Stimulated activated CD4-positive, alpha-beta T cell treated with anti-CD3 and anti-CD28 coated beads, Interleukin-15, amount 100 ng/mL, for 24 hours (primary cell): ENCODE measurements at regions not wholly inside any gene's neighbourhood (a gene's known extent, or its start where the extent isn't known, plus 50 kb on each side); places are given as distances from the start of the nearest gene placed in this dataset.

Source experiments
- DNase-seq: peaks from one replicate; pipeline ENCODE4 v3.0.0-alpha.2; 2020

GRCh38 chr9:17017931-17018491, 116.8 kb upstream of the CNTLN start:
- DNase-seq: no peak

GRCh38 chr9:17013891-17014290, 120.9 kb upstream of the CNTLN start:
- no peak for DNase-seq

- DNase-seq: no peak
Measured at GRCh38 chr9:17013010-17013409, 121.8 kb upstream of the CNTLN start.

- DNase-seq: no peak
Measured at GRCh38 chr9:17011880-17012279, 123.0 kb upstream of the CNTLN start.

GRCh38 chr9:17009071-17009470, 125.8 kb upstream of the CNTLN start:
- DNase-seq: no peak

GRCh38 chr9:17005056-17005823, 129.6 kb upstream of the CNTLN start:
- DNase-seq: no peak

- DNase-seq: no peak
Measured at GRCh38 chr9:17004500-17004899, 130.3 kb upstream of the CNTLN start.

GRCh38 chr9:17003576-17004240, 131.1 kb upstream of the CNTLN start:
- no peak for DNase-seq

- DNase-seq: no peak
Measured at GRCh38 chr9:16996901-16997491, 126.5 kb upstream of the BNC2 start.

GRCh38 chr9:16992138-16992537, 121.7 kb upstream of the BNC2 start:
- DNase-seq: no peak

GRCh38 chr9:16987026-16987425, 116.6 kb upstream of the BNC2 start:
- no peak for DNase-seq

GRCh38 chr9:16986556-16986955, 116.1 kb upstream of the BNC2 start:
- no peak for DNase-seq

- no peak for DNase-seq
Measured at GRCh38 chr9:16985559-16986348, 115.3 kb upstream of the BNC2 start.

GRCh38 chr9:16982780-16983310, 112.4 kb upstream of the BNC2 start:
- DNase-seq: no peak

- DNase-seq: no peak
Measured at GRCh38 chr9:16976427-16976826, 106.0 kb upstream of the BNC2 start.

GRCh38 chr9:16974436-16974835, 104.0 kb upstream of the BNC2 start:
- DNase-seq: no peak

GRCh38 chr9:16970321-16970720, 99.9 kb upstream of the BNC2 start:
- no peak for DNase-seq

GRCh38 chr9:16964228-16964627, 93.8 kb upstream of the BNC2 start:
- no peak for DNase-seq

GRCh38 chr9:16960084-16960483, 89.6 kb upstream of the BNC2 start:
- DNase-seq: no peak

- no peak for DNase-seq
Measured at GRCh38 chr9:16959391-16959790, 88.9 kb upstream of the BNC2 start.

- DNase-seq: no peak
Measured at GRCh38 chr9:16954040-16954439, 83.6 kb upstream of the BNC2 start.

GRCh38 chr9:16951502-16951901, 81.0 kb upstream of the BNC2 start:
- no peak for DNase-seq

- no peak for DNase-seq
Measured at GRCh38 chr9:16950051-16950450, 79.6 kb upstream of the BNC2 start.
